Brain microvascular endothelial cell (primary cell): ENCODE measurements at regions not wholly inside any gene's neighbourhood (a gene's known extent, or its start where the extent isn't known, plus 50 kb on each side); places are given as distances from the start of the nearest gene placed in this dataset.

Experiments used
- DNase-seq: peaks from one replicate; pipeline ENCODE4 v3.0.0-alpha.2; 2020
- H3K27ac ChIP-seq: fragments of 250-450 bp; sonication (Bioruptor Pico); 2 replicates; pipeline ENCODE4 v1.5.1; 2020; ENCODE audit warnings: mild to moderate bottlenecking, moderate library complexity
- H3K27me3 ChIP-seq: fragments of 250-450 bp; sonication (Bioruptor Pico); replicated peaks from 2 replicates; pipeline ENCODE4 v1.5.1; 2020; ENCODE audit warnings: mild to moderate bottlenecking
- H3K36me3 ChIP-seq: fragments of 250-450 bp; sonication (Bioruptor Pico); replicated peaks from 2 replicates; pipeline ENCODE4 v1.5.1; 2020; ENCODE audit warnings: mild to moderate bottlenecking
- H3K4me3 ChIP-seq: 2 replicates; pipeline ENCODE4 v1.5.1; 2011; ENCODE audit warnings: low read depth, mild to moderate bottlenecking, control low read depth, low read length, moderate library complexity
- in situ Hi-C: cut with HindIII; loops from 2 replicates; pipeline ENCODE4 v1.10.0; 2017; ENCODE audit warnings: low sequenced_read_pairs, low pct_ligation_motif_present
- TF ChIP-seq, protein P1 (sequence below): IDR thresholded peaks from 2 replicates; pipeline ENCODE4 v1.5.1; 2011; ENCODE audit warnings: low read depth, mild to moderate bottlenecking, moderate library complexity, low read length, control low read depth, inconsistent platforms; ENCODE audit errors: missing control alignments

- no peak for DNase-seq
- Histone ChIP-seq H3K4me3 (no peak overlapping the region), H3K27ac (no peak overlapping the region), H3K36me3 (no peaks in the 10 kb centered on the region), H3K27me3 (no peaks in the 10 kb centered on the region)
- in situ Hi-C loops: no loop called here
- TF ChIP-seq, protein P1, sequence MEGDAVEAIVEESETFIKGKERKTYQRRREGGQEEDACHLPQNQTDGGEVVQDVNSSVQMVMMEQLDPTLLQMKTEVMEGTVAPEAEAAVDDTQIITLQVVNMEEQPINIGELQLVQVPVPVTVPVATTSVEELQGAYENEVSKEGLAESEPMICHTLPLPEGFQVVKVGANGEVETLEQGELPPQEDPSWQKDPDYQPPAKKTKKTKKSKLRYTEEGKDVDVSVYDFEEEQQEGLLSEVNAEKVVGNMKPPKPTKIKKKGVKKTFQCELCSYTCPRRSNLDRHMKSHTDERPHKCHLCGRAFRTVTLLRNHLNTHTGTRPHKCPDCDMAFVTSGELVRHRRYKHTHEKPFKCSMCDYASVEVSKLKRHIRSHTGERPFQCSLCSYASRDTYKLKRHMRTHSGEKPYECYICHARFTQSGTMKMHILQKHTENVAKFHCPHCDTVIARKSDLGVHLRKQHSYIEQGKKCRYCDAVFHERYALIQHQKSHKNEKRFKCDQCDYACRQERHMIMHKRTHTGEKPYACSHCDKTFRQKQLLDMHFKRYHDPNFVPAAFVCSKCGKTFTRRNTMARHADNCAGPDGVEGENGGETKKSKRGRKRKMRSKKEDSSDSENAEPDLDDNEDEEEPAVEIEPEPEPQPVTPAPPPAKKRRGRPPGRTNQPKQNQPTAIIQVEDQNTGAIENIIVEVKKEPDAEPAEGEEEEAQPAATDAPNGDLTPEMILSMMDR: no peak
Observed at GRCh38 chr13:50664951-50665350, 178.5 kb downstream of the DLEU7 start.

GRCh38 chr13:50668049-50668448 is 175.4 kb downstream of the DLEU7 start:
- Histone ChIP-seq H3K4me3 (no peak overlapping the region), H3K36me3 (no peaks in the 10 kb centered on the region), H3K27me3 (no peaks in the 10 kb centered on the region), H3K27ac (no peak overlapping the region)
- DNase-seq: no peak
- TF ChIP-seq, protein P1: no peak
- in situ Hi-C loops: no loop called here

- H3K27ac ChIP-seq: no peak overlapping the region
- in situ Hi-C loops: no loop called here
- no peak for DNase-seq
- no peaks in the 10 kb centered on the region for H3K27me3 ChIP-seq
- TF ChIP-seq, protein P1: no peak
- no peaks in the 10 kb centered on the region for H3K36me3 ChIP-seq
- H3K4me3 ChIP-seq: no peak overlapping the region
Observed at GRCh38 chr13:50668691-50669271, 174.7 kb downstream of the DLEU7 start.

DNA sequence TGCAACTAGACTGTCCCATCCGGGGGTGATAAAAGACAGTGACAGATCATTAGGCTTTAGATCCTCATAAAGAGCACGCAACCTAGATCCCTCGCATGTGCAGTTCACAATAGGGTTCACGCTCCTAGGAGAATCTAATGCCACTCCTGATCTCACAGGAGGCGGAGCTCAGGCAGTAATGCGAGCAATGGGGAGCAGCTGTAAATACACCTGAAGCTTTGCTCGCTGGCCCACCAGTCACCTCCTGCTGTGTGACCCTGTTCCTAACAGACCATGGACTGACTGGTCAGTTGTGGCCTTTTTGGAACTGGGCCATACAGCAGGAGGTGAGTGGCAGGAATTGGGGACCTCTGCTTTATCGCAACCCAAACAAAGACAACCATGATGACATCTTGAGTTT is 173.2 kb downstream of the DLEU7 start:
- no peaks in the 10 kb centered on the region for H3K36me3 ChIP-seq
- in situ Hi-C loops: no loop called here
- TF ChIP-seq, protein P1: no peak
- H3K27ac ChIP-seq: no peak overlapping the region
- DNase-seq: no peak
- no peak overlapping the region for H3K4me3 ChIP-seq
- no peaks in the 10 kb centered on the region for H3K27me3 ChIP-seq

DNA sequence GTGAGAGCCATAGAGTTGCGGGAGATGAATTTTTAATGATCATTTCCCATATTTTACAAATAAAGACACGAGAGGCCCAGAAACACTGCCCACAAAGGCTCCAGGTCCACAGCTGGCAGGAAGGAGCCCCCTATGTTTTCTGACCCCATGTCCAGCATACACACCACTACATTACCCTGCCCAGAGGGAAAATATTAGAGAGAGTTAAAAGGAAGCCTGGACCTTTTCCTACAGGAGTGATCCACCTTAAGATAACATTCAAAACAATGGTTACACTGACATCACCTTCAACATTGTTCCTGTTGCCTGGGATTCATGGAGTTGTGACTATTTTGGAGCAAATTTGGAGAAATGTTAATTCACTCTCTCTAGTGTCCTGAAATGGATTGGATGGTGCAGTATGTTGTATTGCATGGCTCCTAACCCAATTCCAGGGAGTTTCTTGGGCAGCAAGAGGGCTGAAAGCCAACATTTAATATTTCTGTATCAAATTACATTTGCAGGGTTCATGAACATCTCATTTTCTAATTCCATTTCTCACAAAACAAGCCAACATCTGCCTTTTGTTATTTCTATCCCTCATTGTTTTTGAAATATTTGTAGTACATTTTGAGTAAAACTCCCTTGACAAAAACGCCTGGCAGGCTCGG is 172.5 kb downstream of the DLEU7 start:
- TF ChIP-seq, protein P1: no peak
- in situ Hi-C loops: no loop called here
- Histone ChIP-seq H3K4me3 (no peak overlapping the region), H3K27me3 (no peaks in the 10 kb centered on the region), H3K36me3 (no peaks in the 10 kb centered on the region), H3K27ac (no peak overlapping the region)
- no peak for DNase-seq

- Histone ChIP-seq H3K27me3 (no peaks in the 10 kb centered on the region), H3K36me3 (no peaks in the 10 kb centered on the region), H3K4me3 (no peak overlapping the region), H3K27ac (no peak overlapping the region)
- TF ChIP-seq, protein P1: no peak
- in situ Hi-C loops: no loop called here
- DNase-seq: no peak
Observed at GRCh38 chr13:50671497-50671850, 172.0 kb downstream of the DLEU7 start.
